GM12872 (cell line): ENCODE measurements at regions not wholly inside any gene's neighbourhood (a gene's known extent, or its start where the extent isn't known, plus 50 kb on each side); places are given as distances from the start of the nearest gene placed in this dataset.

Source experiments
- TF ChIP-seq, protein P1 (sequence below): IDR thresholded peaks from 3 replicates; pipeline ENCODE4 v1.5.1; 2011; ENCODE audit warnings: low read depth, mild to moderate bottlenecking, low read length, moderate library complexity; ENCODE audit not compliant: insufficient read depth

DNA sequence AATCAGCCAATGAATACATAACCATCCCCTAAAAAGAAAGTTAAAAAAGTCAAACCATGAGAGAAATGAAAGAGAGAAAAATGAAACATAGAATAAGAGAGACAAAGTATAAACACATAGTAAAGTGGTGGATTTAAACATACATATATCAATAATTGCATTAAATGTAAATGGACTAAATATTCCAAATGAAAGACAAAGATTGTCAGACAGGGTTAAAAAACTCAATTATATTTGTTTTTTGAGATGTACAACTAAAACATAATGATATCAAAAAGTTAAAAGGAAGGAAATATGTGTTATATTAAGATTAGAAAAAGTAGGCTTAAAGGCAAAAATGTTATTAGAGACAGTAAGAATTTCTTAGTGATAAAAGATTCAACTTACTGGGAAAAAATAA lies 83.8 kb upstream of the CELF4 start:
- TF ChIP-seq, protein P1, sequence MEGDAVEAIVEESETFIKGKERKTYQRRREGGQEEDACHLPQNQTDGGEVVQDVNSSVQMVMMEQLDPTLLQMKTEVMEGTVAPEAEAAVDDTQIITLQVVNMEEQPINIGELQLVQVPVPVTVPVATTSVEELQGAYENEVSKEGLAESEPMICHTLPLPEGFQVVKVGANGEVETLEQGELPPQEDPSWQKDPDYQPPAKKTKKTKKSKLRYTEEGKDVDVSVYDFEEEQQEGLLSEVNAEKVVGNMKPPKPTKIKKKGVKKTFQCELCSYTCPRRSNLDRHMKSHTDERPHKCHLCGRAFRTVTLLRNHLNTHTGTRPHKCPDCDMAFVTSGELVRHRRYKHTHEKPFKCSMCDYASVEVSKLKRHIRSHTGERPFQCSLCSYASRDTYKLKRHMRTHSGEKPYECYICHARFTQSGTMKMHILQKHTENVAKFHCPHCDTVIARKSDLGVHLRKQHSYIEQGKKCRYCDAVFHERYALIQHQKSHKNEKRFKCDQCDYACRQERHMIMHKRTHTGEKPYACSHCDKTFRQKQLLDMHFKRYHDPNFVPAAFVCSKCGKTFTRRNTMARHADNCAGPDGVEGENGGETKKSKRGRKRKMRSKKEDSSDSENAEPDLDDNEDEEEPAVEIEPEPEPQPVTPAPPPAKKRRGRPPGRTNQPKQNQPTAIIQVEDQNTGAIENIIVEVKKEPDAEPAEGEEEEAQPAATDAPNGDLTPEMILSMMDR, result no peak

DNA sequence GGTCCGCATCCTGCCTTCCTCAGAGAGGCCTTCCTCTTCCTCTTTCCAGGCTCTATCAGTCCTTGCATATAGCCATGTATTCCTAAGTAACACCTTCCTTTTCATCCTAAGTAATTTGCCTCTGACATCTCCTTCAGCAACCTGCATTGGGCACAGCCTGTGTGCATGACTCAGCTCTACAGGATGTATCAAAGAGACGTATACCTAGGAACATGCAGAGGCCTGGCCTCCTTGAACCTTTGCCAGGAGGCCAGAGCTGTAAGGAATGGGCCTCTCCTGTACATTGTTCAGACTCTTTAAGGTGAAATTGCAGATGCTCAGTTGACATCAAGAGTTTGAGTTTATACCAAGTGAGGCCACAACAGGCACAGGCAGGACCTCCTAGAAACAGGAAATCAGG lies 76.0 kb upstream of the CELF4 start:
- TF ChIP-seq, protein P1, result no peak

DNA sequence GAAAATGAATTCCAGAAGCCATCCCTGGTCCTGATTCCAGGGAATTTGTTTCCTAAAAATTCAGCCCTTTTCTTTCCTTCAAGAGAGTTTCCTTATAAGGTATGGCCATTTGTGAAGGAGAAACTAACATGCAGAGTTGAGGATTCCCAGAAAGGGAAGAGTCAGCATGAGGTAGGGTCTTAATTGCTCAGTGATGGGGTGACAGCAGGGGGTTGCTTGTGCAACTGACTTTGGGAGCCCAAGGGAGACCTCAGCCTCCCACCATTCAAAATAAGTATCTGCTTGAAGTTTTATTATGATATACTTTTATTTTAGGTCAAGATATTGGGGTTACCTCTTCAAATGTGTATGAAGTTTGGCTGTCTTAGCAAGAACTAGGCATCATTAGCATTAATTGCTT lies 74.9 kb upstream of the CELF4 start:
- TF ChIP-seq, protein P1, result no peak

DNA sequence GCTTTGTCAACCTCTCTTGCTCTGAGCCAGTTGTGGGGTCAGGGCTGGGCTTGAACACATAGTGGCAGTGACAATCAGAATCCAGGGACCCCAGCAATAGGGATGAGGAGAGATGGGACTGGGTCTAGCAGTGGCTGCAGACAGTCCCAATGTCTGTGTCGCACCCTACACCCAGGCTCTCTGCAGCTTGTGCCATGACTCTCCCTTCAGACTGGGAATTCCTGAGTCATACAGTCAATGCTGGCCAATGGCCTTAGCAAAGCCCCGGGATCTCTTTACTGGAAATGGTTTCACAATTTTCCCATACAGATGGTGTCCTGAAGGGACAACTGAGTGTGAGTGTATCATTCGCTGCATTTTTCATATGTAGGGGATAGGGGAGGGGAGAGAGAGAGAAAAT lies 74.2 kb upstream of the CELF4 start:
- TF ChIP-seq, protein P1, result no peak

DNA sequence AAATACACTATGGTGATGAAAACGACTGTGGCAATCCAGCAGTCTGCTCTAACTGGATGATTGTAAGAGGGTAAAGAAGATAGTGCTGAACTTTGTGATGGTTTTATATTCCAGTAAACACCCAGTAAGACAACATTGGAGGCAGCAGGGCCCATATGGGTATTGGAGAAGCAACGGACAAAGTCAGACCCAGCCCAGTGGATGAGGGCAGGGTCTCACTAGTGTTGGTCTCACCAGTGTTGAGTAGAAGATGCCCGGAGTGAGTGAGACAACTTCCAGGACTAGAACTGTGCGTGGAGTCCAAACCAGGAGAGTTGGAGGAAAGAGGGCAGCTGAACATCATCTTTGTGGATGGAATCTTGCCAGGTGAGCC lies 71.9 kb upstream of the CELF4 start:
- TF ChIP-seq, protein P1, result no peak

DNA sequence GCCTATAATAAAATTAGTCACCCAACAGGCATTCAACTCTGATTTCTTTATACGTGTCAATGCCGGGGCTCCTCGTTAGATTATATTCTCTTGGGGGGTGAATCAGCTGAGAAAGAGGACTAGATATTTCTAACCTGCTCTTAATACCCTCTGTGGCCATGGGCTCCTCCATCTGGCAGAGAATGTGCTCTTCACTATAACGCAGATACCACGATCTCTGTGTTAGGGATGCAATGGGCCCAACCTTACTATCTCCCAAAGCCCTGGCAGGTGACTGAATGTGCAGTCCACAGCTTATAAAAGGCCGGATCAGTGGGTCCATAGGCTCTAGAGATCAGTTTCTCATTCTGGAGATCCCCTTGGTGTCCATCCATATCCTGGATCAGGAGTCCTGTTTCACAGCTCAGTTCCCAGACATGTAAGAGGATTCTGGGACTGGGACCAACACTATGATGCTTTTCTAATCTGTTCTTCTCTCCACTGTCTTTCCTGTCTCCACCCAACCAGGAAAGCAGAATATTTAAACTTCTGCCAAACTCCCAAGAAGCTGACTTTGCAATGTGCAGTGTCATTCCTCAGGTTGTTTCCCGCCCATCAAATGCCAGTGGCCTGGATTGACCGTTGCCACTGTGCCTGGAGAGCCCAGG lies 71.4 kb upstream of the CELF4 start:
- TF ChIP-seq, protein P1, result no peak

DNA sequence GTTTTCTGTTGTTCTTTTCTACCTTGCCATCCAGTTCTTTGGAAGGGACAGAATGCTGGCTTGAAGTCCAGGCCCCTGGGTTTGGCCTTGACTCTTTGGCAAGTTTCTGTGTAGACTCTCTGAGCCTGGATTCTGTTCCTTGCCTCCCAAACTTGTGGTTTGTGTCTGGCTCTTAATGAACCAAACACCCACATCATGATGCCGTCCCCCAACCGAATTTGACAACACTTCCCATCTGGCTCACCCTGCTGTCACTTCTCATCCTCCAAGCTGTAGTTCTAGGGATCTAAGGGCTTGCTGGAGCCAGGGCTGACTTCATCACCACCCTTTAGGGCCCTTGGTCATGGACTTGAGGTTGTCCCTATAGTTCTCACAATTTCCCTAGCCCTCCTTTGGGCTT lies 68.9 kb upstream of the CELF4 start:
- TF ChIP-seq, protein P1, result no peak

DNA sequence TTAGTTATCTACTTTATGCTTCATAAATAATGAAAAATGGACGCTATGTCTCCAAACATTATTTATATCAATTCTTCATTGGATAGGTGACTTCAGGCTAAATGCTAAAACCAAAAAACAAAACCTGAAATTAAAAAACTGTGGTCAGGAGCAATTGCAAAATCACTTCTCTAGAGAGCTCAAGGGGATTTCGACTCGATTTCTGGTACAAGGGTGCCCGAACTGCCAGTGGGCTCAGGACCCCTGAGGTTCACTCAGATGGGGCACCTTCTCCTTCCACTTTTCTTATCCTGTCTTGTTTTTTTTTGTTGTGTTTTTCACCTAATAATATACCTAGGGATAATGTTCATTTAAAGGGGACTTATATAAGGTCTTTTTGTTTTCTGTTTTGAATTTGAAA lies 65.8 kb upstream of the CELF4 start:
- TF ChIP-seq, protein P1, result no peak
